Osteocyte (in vitro differentiated cells): ENCODE measurements at regions not wholly inside any gene's neighbourhood (a gene's known extent, or its start where the extent isn't known, plus 50 kb on each side); places are given as distances from the start of the nearest gene placed in this dataset.
"Not testable (repeated sequence)": the region's sequence is repeated elsewhere in the genome, so short reads cannot be mapped to it uniquely, and the experiment has no call there.

ENCODE experiments used
- DNase-seq: peaks from one replicate; pipeline ENCODE4 v3.0.0; 2021; ENCODE audit warnings: mixed read lengths; ENCODE audit not compliant: unreplicated experiment; ENCODE audit errors: extremely low spot score
- H3K27ac Mint-ChIP-seq: one replicate; pipeline ENCODE4 v1.8.0; 2021; ENCODE audit warnings: mild to moderate bottlenecking, mixed read lengths; ENCODE audit not compliant: unreplicated experiment
- H3K27me3 Mint-ChIP-seq: one replicate; pipeline ENCODE4 v1.8.0; 2021; ENCODE audit warnings: mixed read lengths; ENCODE audit not compliant: unreplicated experiment
- H3K36me3 Mint-ChIP-seq: one replicate; pipeline ENCODE4 v1.8.0; 2021; ENCODE audit warnings: mixed read lengths; ENCODE audit not compliant: unreplicated experiment
- H3K4me1 Mint-ChIP-seq: one replicate; pipeline ENCODE4 v1.8.0; 2021; ENCODE audit warnings: mixed read lengths; ENCODE audit not compliant: unreplicated experiment
- H3K4me3 Mint-ChIP-seq: one replicate; pipeline ENCODE4 v1.8.0; 2021; ENCODE audit warnings: mild to moderate bottlenecking, moderate library complexity, mixed read lengths; ENCODE audit not compliant: unreplicated experiment
- H3K9me3 Mint-ChIP-seq: one replicate; pipeline ENCODE4 v1.8.0; 2021; ENCODE audit warnings: mixed read lengths; ENCODE audit not compliant: unreplicated experiment
- CTCF ChIP-seq: fragments of 200-600 bp; sonication (generic); IDR thresholded peaks from 2 replicates; pipeline ENCODE4 v1.5.0; 2021; ENCODE audit warnings: antibody characterized with exemption, mild to moderate bottlenecking, moderate library complexity

- H3K9me3 Mint-ChIP-seq = peaks cover 9% of the 10 kb centered on the region
- H3K4me3 Mint-ChIP-seq = no peak overlapping the region
- no peaks in the 10 kb centered on the region for H3K36me3 Mint-ChIP-seq
- H3K27me3 Mint-ChIP-seq = peaks cover 3% of the 10 kb centered on the region
- no peak for DNase-seq
- no peaks in the 10 kb centered on the region for H3K4me1 Mint-ChIP-seq
- H3K27ac Mint-ChIP-seq = no peak overlapping the region
- no peak for TF ChIP-seq CTCF
Measured at GRCh38 chr2:156765450-156765849, 329.3 kb downstream of the GPD2 start.

GRCh38 chr2:156769802-156770201 is 333.6 kb downstream of the GPD2 start:
- H3K36me3 Mint-ChIP-seq = no peaks in the 10 kb centered on the region

GRCh38 chr2:156778916-156779315 is 342.7 kb downstream of the GPD2 start:
- Mint-ChIP-seq H3K36me3 (no peaks in the 10 kb centered on the region), H3K27me3 (peaks cover 5% of the 10 kb centered on the region), H3K4me1 (no peaks in the 10 kb centered on the region), H3K9me3 (peaks cover 8% of the 10 kb centered on the region), H3K27ac (no peak overlapping the region), H3K4me3 (no peak overlapping the region)
- no peak for TF ChIP-seq CTCF
- no peak for DNase-seq

More at GRCh38 chr2:156769802-156770201, 333.6 kb downstream of the GPD2 start:
- no peak for DNase-seq
- Mint-ChIP-seq H3K9me3 (peaks cover 9% of the 10 kb centered on the region), H3K27ac (no peak overlapping the region), H3K4me3 (no peak overlapping the region), H3K27me3 (peaks cover 3% of the 10 kb centered on the region), H3K4me1 (no peaks in the 10 kb centered on the region)
- no peak for TF ChIP-seq CTCF

- H3K36me3 Mint-ChIP-seq = no peaks in the 10 kb centered on the region
- H3K27ac Mint-ChIP-seq = no peak overlapping the region
- no peak for TF ChIP-seq CTCF
Measured at GRCh38 chr2:156779416-156780120, 343.4 kb downstream of the GPD2 start.

GRCh38 chr2:156781677-156782076 is 345.5 kb downstream of the GPD2 start:
- H3K27me3 Mint-ChIP-seq, DNase-seq: not testable (repeated sequence)

More at GRCh38 chr2:156779416-156780120, 343.4 kb downstream of the GPD2 start:
- H3K27me3 Mint-ChIP-seq = peaks cover 5% of the 10 kb centered on the region
- no peak for DNase-seq
- no peaks in the 10 kb centered on the region for H3K4me1 Mint-ChIP-seq
- peaks cover 8% of the 10 kb centered on the region for H3K9me3 Mint-ChIP-seq
- no peak overlapping the region for H3K4me3 Mint-ChIP-seq

More at GRCh38 chr2:156781677-156782076, 345.5 kb downstream of the GPD2 start:
- not testable (repeated sequence) for H3K9me3 Mint-ChIP-seq, H3K4me1 Mint-ChIP-seq, H3K27ac Mint-ChIP-seq, H3K4me3 Mint-ChIP-seq, H3K36me3 Mint-ChIP-seq
